Esophagus (tissue), 2 donors: ENCODE measurements at regions not wholly inside any gene's neighbourhood (a gene's known extent, or its start where the extent isn't known, plus 50 kb on each side); places are given as distances from the start of the nearest gene placed in this dataset.
"Not testable (repeated sequence)": the region's sequence is repeated elsewhere in the genome, so short reads cannot be mapped to it uniquely, and the experiment has no call there.

Experiments used
- H3K27ac ChIP-seq, 2 donors: one replicate each; pipeline ENCODE4 v1.5.1; 2013; ENCODE audit warnings: low read depth in 2 of 2, mild to moderate bottlenecking in 2 of 2, inconsistent platforms in 1 of 2, low read length in 1 of 2, moderate library complexity in 1 of 2
- H3K27me3 ChIP-seq, 2 donors: one replicate each; pipeline ENCODE4 v1.6.1; 2013; ENCODE audit warnings: low read length in 2 of 2, control low read depth in 1 of 2, mild to moderate bottlenecking in 1 of 2; ENCODE audit not compliant: insufficient read depth in 2 of 2, control insufficient read depth in 1 of 2
- H3K36me3 ChIP-seq, 2 donors: one replicate each; pipeline ENCODE4 v1.6.1; 2013; ENCODE audit warnings: low read length in 1 of 2; ENCODE audit not compliant: control insufficient read depth in 2 of 2, insufficient read depth in 2 of 2
- H3K4me1 ChIP-seq, 2 donors: one replicate each; pipeline ENCODE4 v1.6.1; 2013; ENCODE audit warnings: low read length in 1 of 2; ENCODE audit not compliant: control insufficient read depth in 2 of 2, insufficient read depth in 2 of 2
- H3K4me3 ChIP-seq, 2 donors: one replicate each; pipeline ENCODE4 v1.5.1; 2013; ENCODE audit warnings: low read length in 2 of 2, mild to moderate bottlenecking in 2 of 2, low read depth in 1 of 2, moderate library complexity in 1 of 2
- H3K9me3 ChIP-seq, 2 donors: one replicate each; pipeline ENCODE4 v1.6.1; 2013; ENCODE audit warnings: mild to moderate bottlenecking in 2 of 2, low read depth in 1 of 2, low read length in 1 of 2, moderate library complexity in 1 of 2; ENCODE audit not compliant: control insufficient read depth in 2 of 2, insufficient read depth in 1 of 2
- WGBS, 2 donors: extraction: QIAGEN DNeasy Blood & Tissue Kit; methylation state at CpG; one replicate each; pipeline ENCODE4 v1.1.7; 2013; 5-methylcytosine and 5-hydroxymethylcytosine counted together
- donor health status: healthy with polysubstance abuse.
- donor health status: Bipolar disorder and iron deficiency.

GRCh38 chr16:87028481-87029320, 288.5 kb downstream of the C16orf95 start:
- no peaks in the 10 kb centered on the region for H3K4me1 ChIP-seq
- peaks cover 0 to 2% of the 10 kb centered on the region in 2 donors for H3K9me3 ChIP-seq
- no peaks in the 10 kb centered on the region for H3K27me3 ChIP-seq
- WGBS, 2 donors: 82 to 84% methylated on average over 14 of the region's 14 CpGs
- H3K27ac ChIP-seq: no peak overlapping the region
- no peaks in the 10 kb centered on the region for H3K36me3 ChIP-seq
- no peak overlapping the region for H3K4me3 ChIP-seq

DNA sequence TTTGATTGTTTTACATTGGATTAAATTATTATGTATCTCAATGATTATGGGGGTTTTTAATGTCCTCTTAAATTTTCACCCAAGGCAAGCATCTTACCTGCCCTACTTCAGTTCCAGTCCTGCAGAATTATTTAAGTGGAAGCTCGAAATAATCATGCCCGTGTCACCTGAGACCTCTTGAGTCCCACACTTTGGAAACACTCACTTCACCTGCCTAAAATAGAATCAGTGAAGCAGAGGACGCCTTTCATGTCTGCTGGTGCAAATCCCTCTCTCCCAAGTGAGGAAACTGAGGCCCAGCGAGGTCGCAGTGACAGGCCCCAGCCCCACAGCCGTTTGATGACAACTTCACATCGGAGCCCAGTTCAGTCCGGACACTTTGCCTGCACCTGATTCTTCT, 284.6 kb downstream of the C16orf95 start:
- no peak overlapping the region for H3K4me3 ChIP-seq
- no peak overlapping the region for H3K27ac ChIP-seq
- H3K27me3 ChIP-seq: no peaks in the 10 kb centered on the region
- H3K4me1 ChIP-seq: no peaks in the 10 kb centered on the region
- no peaks in the 10 kb centered on the region for H3K36me3 ChIP-seq
- WGBS, 2 donors: 59 to 64% methylated on average over 8 of the region's 8 CpGs
- H3K9me3 ChIP-seq: no peaks in the 10 kb centered on the region

- 70 to 72% methylated on average over 15 of the region's 15 CpGs for WGBS, 2 donors
- no peaks in the 10 kb centered on the region for H3K4me1 ChIP-seq
- no peaks in the 10 kb centered on the region for H3K36me3 ChIP-seq
- no peak overlapping the region for H3K27ac ChIP-seq
- no peak overlapping the region for H3K4me3 ChIP-seq
- H3K9me3 ChIP-seq: no peaks in the 10 kb centered on the region
- H3K27me3 ChIP-seq: no peaks in the 10 kb centered on the region
These were observed 284.1 kb downstream of the C16orf95 start for GRCh38 chr16:87033021-87033471.

- H3K27me3 ChIP-seq: no peaks in the 10 kb centered on the region
- 76% methylated on average over 18 of the region's 18 CpGs for WGBS, 2 donors
- H3K9me3 ChIP-seq: no peaks in the 10 kb centered on the region
- H3K27ac ChIP-seq: no peak overlapping the region
- no peaks in the 10 kb centered on the region for H3K4me1 ChIP-seq
- H3K4me3 ChIP-seq: no peak overlapping the region
- H3K36me3 ChIP-seq: no peaks in the 10 kb centered on the region
These were observed 283.5 kb downstream of the C16orf95 start for GRCh38 chr16:87033541-87034300.

- Histone ChIP-seq H3K9me3 (no peaks in the 10 kb centered on the region), H3K36me3 (no peaks in the 10 kb centered on the region), H3K4me3 (no peak overlapping the region), H3K27ac (no peak overlapping the region), H3K4me1 (no peaks in the 10 kb centered on the region), H3K27me3 (no peaks in the 10 kb centered on the region)
- 55 to 61% methylated on average over 4 of the region's 4 CpGs for WGBS, 2 donors
These were observed 282.9 kb downstream of the C16orf95 start for GRCh38 chr16:87034317-87034716.

DNA sequence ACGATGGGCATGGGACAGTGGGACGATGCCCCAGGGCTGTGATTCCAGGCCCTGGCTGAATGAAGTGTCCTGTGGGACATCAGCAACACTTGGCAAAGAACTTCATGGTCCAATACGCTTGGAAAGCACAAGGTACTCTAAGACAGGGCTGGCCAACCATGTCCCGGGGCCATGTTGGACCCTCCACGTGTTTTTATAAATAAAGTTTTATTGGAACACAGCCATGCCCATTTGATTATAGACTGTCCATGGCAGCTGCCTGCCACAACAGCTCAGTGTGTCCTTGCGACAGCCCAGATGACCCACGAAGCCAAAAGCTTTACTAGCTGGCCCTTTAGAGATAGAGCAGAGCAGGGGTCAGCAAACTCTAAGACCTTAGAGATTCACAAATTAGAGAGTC, 282.1 kb downstream of the C16orf95 start:
- Histone ChIP-seq H3K27me3 (no peaks in the 10 kb centered on the region), H3K4me1 (no peaks in the 10 kb centered on the region), H3K36me3 (no peaks in the 10 kb centered on the region), H3K27ac (no peak overlapping the region), H3K9me3 (no peaks in the 10 kb centered on the region), H3K4me3 (no peak overlapping the region)
- WGBS, 2 donors: 88 to 89% methylated on average over 7 of the region's 7 CpGs

DNA sequence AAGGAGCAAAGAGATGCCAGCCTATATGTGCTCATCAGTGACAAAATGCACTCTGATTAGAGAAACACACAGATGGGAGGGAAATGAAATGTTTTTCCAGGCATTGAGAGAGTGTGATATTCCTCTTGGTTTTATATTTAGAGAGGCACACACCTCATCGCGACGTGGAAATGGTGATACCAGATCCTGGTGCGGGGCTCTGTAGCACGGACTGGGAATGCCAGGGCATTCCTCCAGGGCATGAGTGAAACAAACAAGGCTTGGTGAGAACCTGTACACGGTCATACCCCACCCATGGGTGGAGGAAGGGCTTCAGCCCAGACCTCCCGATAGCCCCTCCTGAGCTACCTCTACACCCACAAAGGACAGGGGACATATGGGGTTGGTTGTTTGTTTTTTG, 280.2 kb downstream of the C16orf95 start:
- H3K36me3 ChIP-seq: no peaks in the 10 kb centered on the region
- no peaks in the 10 kb centered on the region for H3K4me1 ChIP-seq
- H3K27me3 ChIP-seq: no peaks in the 10 kb centered on the region
- no peak overlapping the region for H3K4me3 ChIP-seq
- no peak overlapping the region for H3K27ac ChIP-seq
- WGBS, 2 donors: 78 to 80% methylated on average over 7 of the region's 7 CpGs
- no peaks in the 10 kb centered on the region for H3K9me3 ChIP-seq

DNA sequence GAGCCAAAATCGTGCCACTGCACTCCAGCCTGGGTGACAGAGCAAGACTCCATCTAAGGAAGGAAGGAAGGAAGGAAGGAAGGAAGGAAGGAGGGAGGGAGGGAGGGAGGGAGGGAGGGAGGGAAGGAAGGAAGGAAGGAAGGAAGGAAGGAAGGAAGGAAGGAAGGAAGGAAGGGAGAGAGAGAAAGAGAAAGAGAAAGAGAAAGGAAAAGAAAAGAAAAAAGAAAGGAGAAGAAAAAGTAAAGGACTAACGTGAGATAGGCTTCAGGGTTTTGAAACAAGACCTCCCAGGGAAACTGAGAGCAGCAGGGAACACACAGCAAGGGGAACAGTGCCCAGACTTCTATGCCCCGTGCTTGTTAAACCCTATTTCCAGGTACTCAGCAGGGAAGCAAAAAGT, 278.7 kb downstream of the C16orf95 start:
- H3K36me3 ChIP-seq, H3K4me1 ChIP-seq, H3K27me3 ChIP-seq, H3K9me3 ChIP-seq, H3K27ac ChIP-seq, H3K4me3 ChIP-seq: not testable (repeated sequence)
- WGBS, 2 donors: 65 to 69% methylated on average over 3 of the region's 3 CpGs

- no peak overlapping the region for H3K27ac ChIP-seq
- H3K36me3 ChIP-seq: no peaks in the 10 kb centered on the region
- H3K9me3 ChIP-seq: no peaks in the 10 kb centered on the region
- H3K4me3 ChIP-seq: no peak overlapping the region
- H3K4me1 ChIP-seq: no peaks in the 10 kb centered on the region
- no peaks in the 10 kb centered on the region for H3K27me3 ChIP-seq
- WGBS, 2 donors: 76 to 83% methylated on average over 15 of the region's 15 CpGs
These were observed 276.7 kb downstream of the C16orf95 start for GRCh38 chr16:87040169-87041117.
